Keratinocyte (primary cell): ENCODE measurements at regions not wholly inside any gene's neighbourhood (a gene's known extent, or its start where the extent isn't known, plus 50 kb on each side); places are given as distances from the start of the nearest gene placed in this dataset.

Source experiments
- DNase-seq: peaks from one replicate; pipeline ENCODE4 v3.0.0-alpha.2; 2011; ENCODE audit warnings: low read depth, missing footprints, low spot score
- FAIRE-seq: peaks from 2 replicates; lab custom pipeline; 2011; peaks lifted over from hg19 to GRCh38; lab: Jason Lieb, UNC
- H2AFZ ChIP-seq: 2 replicates; pipeline ENCODE4 v1.6.0; 2012; ENCODE audit warnings: low read length, control low read depth, inconsistent platforms; ENCODE audit not compliant: control insufficient read depth
- H3K27ac ChIP-seq: 2 replicates; pipeline ENCODE4 v1.5.1; 2011; ENCODE audit warnings: low read length; ENCODE audit not compliant: control insufficient read depth, insufficient read depth
- H3K27me3 ChIP-seq: 3 replicates; pipeline ENCODE4 v1.6.0; 2011; ENCODE audit warnings: low read length; ENCODE audit not compliant: control insufficient read depth, insufficient read depth; ENCODE audit errors: extremely low read depth
- H3K36me3 ChIP-seq, 2 experiments: 2 replicates in 1 of 2; 3 replicates in 1 of 2; pipeline ENCODE4 v1.5.1; 2011; ENCODE audit warnings: low read length in 2 of 2, mild to moderate bottlenecking in 1 of 2; ENCODE audit not compliant: control insufficient read depth in 2 of 2, insufficient read depth in 2 of 2; ENCODE audit errors: extremely low read depth in 1 of 2
- H3K4me1 ChIP-seq: 3 replicates; pipeline ENCODE4 v1.5.1; 2011; ENCODE audit warnings: low read length; ENCODE audit not compliant: control insufficient read depth, insufficient read depth; ENCODE audit errors: extremely low read depth
- H3K4me2 ChIP-seq: 3 replicates; pipeline ENCODE4 v1.6.0; 2011; ENCODE audit warnings: low read depth, low read length; ENCODE audit not compliant: control insufficient read depth, insufficient read depth; ENCODE audit errors: extremely low read depth
- H3K4me3 ChIP-seq, 3 experiments: fragments of 200-600 bp in 1 of 3; sonication (generic) in 1 of 3; 2 replicates in 2 of 3; 3 replicates in 1 of 3; pipeline ENCODE4 v1.5.1; 2011 to 2016; ENCODE audit warnings: low read length in 3 of 3, mild to moderate bottlenecking in 3 of 3, control low read depth in 2 of 3, inconsistent platforms in 1 of 3, low read depth in 1 of 3, mixed read lengths in 1 of 3, mixed run types in 1 of 3, moderate library complexity in 1 of 3; ENCODE audit not compliant: control insufficient read depth in 2 of 3, insufficient read depth in 2 of 3; ENCODE audit errors: extremely low read depth in 1 of 3
- H3K79me2 ChIP-seq: 2 replicates; pipeline ENCODE4 v1.6.0; 2012; ENCODE audit warnings: low read length; ENCODE audit not compliant: control insufficient read depth, insufficient read depth
- H3K9ac ChIP-seq: 3 replicates; pipeline ENCODE4 v1.6.0; 2011; ENCODE audit warnings: low read length; ENCODE audit not compliant: control insufficient read depth, insufficient read depth; ENCODE audit errors: extremely low read depth
- H3K9me1 ChIP-seq: 3 replicates; pipeline ENCODE4 v1.6.0; 2011; ENCODE audit warnings: low read length; ENCODE audit not compliant: control insufficient read depth, insufficient read depth; ENCODE audit errors: extremely low read depth
- H3K9me3 ChIP-seq: 2 replicates; pipeline ENCODE4 v1.5.1; 2012; ENCODE audit warnings: low read depth, low read length; ENCODE audit not compliant: control insufficient read depth
- H4K20me1 ChIP-seq: 3 replicates; pipeline ENCODE4 v1.6.0; 2011; ENCODE audit warnings: low read length; ENCODE audit not compliant: control insufficient read depth, insufficient read depth; ENCODE audit errors: extremely low read depth
- CTCF ChIP-seq, 3 experiments: IDR thresholded peaks in 1 of 3; conservative IDR thresholded peaks in 1 of 3; optimal IDR thresholded peaks in 1 of 3; 2 replicates in 2 of 3; 3 replicates in 1 of 3; pipeline versions ENCODE3 to v1.5.1; 2011; ENCODE audit warnings: low read length in 3 of 3, mild to moderate bottlenecking in 3 of 3, moderate library complexity in 2 of 3, control low read depth in 1 of 3, inconsistent platforms in 1 of 3; ENCODE audit not compliant: insufficient read depth in 2 of 3; ENCODE audit errors: extremely low read depth in 1 of 3
- EZH2 ChIP-seq: IDR thresholded peaks from one replicate; pipeline ENCODE4 v1.6.1; 2012; ENCODE audit warnings: inconsistent platforms, mild to moderate bottlenecking, low read length, moderate library complexity
- dilution Hi-C: fragments of 300-500 bp; cut with MboI; formaldehyde crosslinking; loops from one replicate; pipeline ENCODE4 v1.7.0; 2020; ENCODE audit warnings: low sequenced_read_pairs; ENCODE audit not compliant: extremely low pct_ligation_motif_present

- Histone ChIP-seq H3K4me1 (no peaks in the 10 kb centered on the region), H3K9ac (no peak overlapping the region), H3K27me3 (no peaks in the 10 kb centered on the region), H3K4me2 (no peak overlapping the region), H2AFZ (no peak overlapping the region), H3K4me3 (no peak overlapping the region), H3K9me1 (no peaks in the 10 kb centered on the region), H3K79me2 (no peaks in the 10 kb centered on the region), H3K27ac (no peak overlapping the region), H3K36me3 (no peaks in the 10 kb centered on the region), H3K9me3 (no peaks in the 10 kb centered on the region), H4K20me1 (no peaks in the 10 kb centered on the region)
- dilution Hi-C loops, result no loop called here
- DNase-seq, result no peak
- FAIRE-seq, result no peak
- no peak for TF ChIP-seq CTCF (optimal IDR thresholded peaks at IDR 0.05 in 1 of 3, IDR thresholded peaks at IDR 0.05 in 1 of 3, conservative IDR thresholded peaks at IDR 0.05 in 1 of 3; ENCODE audit: extremely low read depth in 1 of 3, insufficient read depth in 2 of 3, low read length in 3 of 3)
- no peak for TF ChIP-seq EZH2
Observed at GRCh38 chr1:68586766-68587165, 89.9 kb upstream of the DEPDC1 start.

GRCh38 chr1:68588304-68588703 is 91.4 kb upstream of the DEPDC1 start:
- FAIRE-seq, result no peak

More at GRCh38 chr1:68588304-68588703, 91.4 kb upstream of the DEPDC1 start:
- H3K4me2 ChIP-seq, result no peak overlapping the region
- H3K27me3 ChIP-seq, result no peaks in the 10 kb centered on the region
- TF ChIP-seq EZH2 (no peak), CTCF (optimal IDR thresholded peaks at IDR 0.05 in 1 of 3, IDR thresholded peaks at IDR 0.05 in 1 of 3, conservative IDR thresholded peaks at IDR 0.05 in 1 of 3; ENCODE audit: extremely low read depth in 1 of 3, insufficient read depth in 2 of 3, low read length in 3 of 3) (no peak)
- dilution Hi-C loops, result no loop called here
- H2AFZ ChIP-seq, result no peak overlapping the region
- H3K9me1 ChIP-seq, result no peaks in the 10 kb centered on the region
- no peaks in the 10 kb centered on the region for H3K4me1 ChIP-seq
- no peaks in the 10 kb centered on the region for H4K20me1 ChIP-seq
- no peaks in the 10 kb centered on the region for H3K9me3 ChIP-seq
- no peak for DNase-seq
- H3K79me2 ChIP-seq, result no peaks in the 10 kb centered on the region
- no peak overlapping the region for H3K27ac ChIP-seq
- H3K9ac ChIP-seq, result no peak overlapping the region
- H3K36me3 ChIP-seq, result no peaks in the 10 kb centered on the region
- H3K4me3 ChIP-seq, result no peak overlapping the region
